K562 (cell line): ENCODE measurements at regions not wholly inside any gene's neighbourhood (a gene's known extent, or its start where the extent isn't known, plus 50 kb on each side); places are given as distances from the start of the nearest gene placed in this dataset.

ENCODE experiments used
- ATAC-seq: fragments of 200-7000 bp; cut with Tn5 transposase; 3 replicates; pipeline ENCODE4 v1.9.1; 2020; ENCODE audit warnings: moderate library complexity
- BruUV-seq: library from RNA; stranded (reverse); fragments of 400-500 nt; replicated peaks from 2 replicates; lab custom pipeline; 2021; lab: Mats Ljungman, UMichigan
- CTCF ChIA-PET: fragments of 300-600 bp; formaldehyde crosslinking; extraction: SDS; loops from one replicate; lab custom pipeline; 2021; ENCODE audit warnings: low intra/inter-chr PET ratio; lab: Yijun Ruan, JAX
- POLR2A ChIA-PET: fragments of 300-600, 350-650 bp; sonication (Branson Sonifier 250); formaldehyde crosslinking; extraction: SDS; loops from one replicate; lab custom pipeline; 2021; ENCODE audit warnings: antibody characterized with exemption, inconsistent platforms; lab: Yijun Ruan, JAX
- DNase-seq, 4 experiments: peaks; one replicate each; pipeline versions ENCODE4 v3.0.0 to v3.0.0-alpha.2; 2011 to 2018; ENCODE audit warnings: low spot score in 3 of 4, mixed read lengths in 3 of 4; ENCODE audit errors: extremely low read depth in 1 of 4
- FAIRE-seq: peaks from 2 replicates; lab custom pipeline; 2011; peaks lifted over from hg19 to GRCh38; lab: Jason Lieb, UNC
- H2AFZ ChIP-seq: 2 replicates; pipeline ENCODE4 v1.6.0; 2011; ENCODE audit warnings: low read depth, low read length, control low read depth, inconsistent platforms
- H3K27ac ChIP-seq: fragments of 200-600 bp; 3 replicates; pipeline ENCODE4 v1.8.0; 2011; ENCODE audit warnings: low read depth, mild to moderate bottlenecking, control low read depth, inconsistent platforms, low read length, moderate library complexity, mixed read lengths; ENCODE audit errors: extremely low read depth
- H3K27me3 ChIP-seq, 2 experiments: fragments of 300-600 bp in 1 of 2; 2 replicates in 1 of 2; 3 replicates in 1 of 2; pipeline versions ENCODE4 v1.6.0 to v1.8.0; 2011; ENCODE audit warnings: inconsistent platforms in 2 of 2, low read length in 2 of 2, mild to moderate bottlenecking in 1 of 2, mixed read lengths in 1 of 2, moderate library complexity in 1 of 2; ENCODE audit not compliant: control insufficient read depth in 2 of 2, insufficient read depth in 2 of 2
- H3K36me3 ChIP-seq: fragments of 300-600 bp; 3 replicates; pipeline ENCODE4 v1.8.0; 2011; ENCODE audit warnings: mild to moderate bottlenecking, low read length, inconsistent platforms; ENCODE audit not compliant: control insufficient read depth, insufficient read depth
- H3K4me1 ChIP-seq, 2 experiments: fragments of 200-600 bp in 1 of 2; replicated peaks in 1 of 2; 2 replicates in 1 of 2; 3 replicates in 1 of 2; pipeline versions ENCODE4 v1.5.1 to v1.8.0; 2011; ENCODE audit warnings: inconsistent platforms in 2 of 2, low read length in 2 of 2, mild to moderate bottlenecking in 1 of 2, mixed read lengths in 1 of 2, moderate library complexity in 1 of 2; ENCODE audit not compliant: control insufficient read depth in 2 of 2, insufficient read depth in 2 of 2
- H3K4me2 ChIP-seq: 2 replicates; pipeline ENCODE4 v1.6.1; 2011; ENCODE audit warnings: low read length, control low read depth, inconsistent platforms, mixed read lengths; ENCODE audit not compliant: insufficient read depth
- H3K4me3 ChIP-seq: fragments of 200-600 bp; sonication (generic), shearing (Covaris generic); 2 replicates; pipeline ENCODE4 v1.5.1; 2016; ENCODE audit warnings: control low read depth, inconsistent platforms
- H3K79me2 ChIP-seq: fragments of 200-600 bp; 3 replicates; pipeline ENCODE4 v1.8.0; 2011; ENCODE audit warnings: low read length, inconsistent platforms; ENCODE audit not compliant: control insufficient read depth, insufficient read depth
- H3K9ac ChIP-seq, 2 experiments: 2 replicates each; pipeline versions ENCODE4 v1.6.0 to v1.6.1; 2011; ENCODE audit warnings: low read depth in 2 of 2, low read length in 2 of 2, control low read depth in 1 of 2, inconsistent platforms in 1 of 2, mild to moderate bottlenecking in 1 of 2, mixed read lengths in 1 of 2; ENCODE audit not compliant: insufficient read depth in 1 of 2
- H3K9me1 ChIP-seq: one replicate; pipeline ENCODE4 v1.6.0; 2011; ENCODE audit warnings: inconsistent platforms, mild to moderate bottlenecking, low read length, moderate library complexity; ENCODE audit not compliant: control insufficient read depth, insufficient read depth
- H3K9me3 ChIP-seq: replicated peaks from 2 replicates; pipeline ENCODE4 v1.5.1; 2011; ENCODE audit warnings: low read depth, low read length, inconsistent platforms; ENCODE audit not compliant: control insufficient read depth, insufficient read depth
- H4K20me1 ChIP-seq: replicated peaks from 2 replicates; pipeline ENCODE4 v1.6.1; 2011; ENCODE audit warnings: low read length, inconsistent platforms, mixed read lengths; ENCODE audit not compliant: control insufficient read depth, insufficient read depth
- ATF7 ChIP-seq: fragments of 450-650 bp; IDR thresholded peaks from 2 replicates; pipeline ENCODE4 v1.7.1; 2014; ENCODE audit warnings: mild to moderate bottlenecking, moderate library complexity
- ID3 ChIP-seq, 2 experiments: fragments of 250-450 bp in 1 of 2; fragments of 450-650 bp in 1 of 2; sonication (Bioruptor Pico) in 1 of 2; IDR thresholded peaks; 2 replicates each; pipeline versions ENCODE4 v1.6.1 to v1.8.0; 2016 to 2021; ENCODE audit warnings: mild to moderate bottlenecking in 2 of 2, moderate library complexity in 2 of 2, missing compliant biosample characterization in 1 of 2, missing genetic modification characterization in 1 of 2
- MBD2 ChIP-seq: sonication (generic); IDR thresholded peaks from 2 replicates; pipeline ENCODE4 v1.6.1; 2016; ENCODE audit warnings: low read depth, borderline replicate concordance
- NCOR1 ChIP-seq: fragments of 450-650 bp; IDR thresholded peaks from 2 replicates; pipeline ENCODE4 v1.6.1; 2016; ENCODE audit warnings: mild to moderate bottlenecking, moderate library complexity
- NELFE ChIP-seq: IDR thresholded peaks from 2 replicates; pipeline ENCODE4 v1.6.1; 2011; ENCODE audit warnings: mild to moderate bottlenecking; ENCODE audit not compliant: insufficient read depth, insufficient read length
- RNF2 ChIP-seq: sonication (generic); IDR thresholded peaks from 2 replicates; pipeline ENCODE4 v1.6.1; 2016
- STAT6 ChIP-seq: sonication (generic); formaldehyde crosslinking; IDR thresholded peaks from 2 replicates; pipeline ENCODE4 v1.8.1; 2023; ENCODE audit warnings: mild to moderate bottlenecking, missing genetic modification reagents
- THAP7 ChIP-seq: fragments of 250-450 bp; sonication (Bioruptor Pico); IDR thresholded peaks from 2 replicates; pipeline ENCODE4 v1.5.0; 2021
- WHSC1 ChIP-seq: IDR thresholded peaks from one replicate; pipeline ENCODE4 v1.6.1; 2012; ENCODE audit warnings: low read length, control low read depth, inconsistent platforms
- ZNF347 ChIP-seq: fragments of 450-650 bp; formaldehyde crosslinking; IDR thresholded peaks from 2 replicates; pipeline ENCODE4 v1.4.0; 2020; ENCODE audit warnings: low read depth, mild to moderate bottlenecking, moderate library complexity
- ZNF77 ChIP-seq: fragments of 250-450 bp; sonication (Bioruptor Pico); IDR thresholded peaks from 2 replicates; pipeline ENCODE4 v1.5.0; 2020
- ZNF79 ChIP-seq: fragments of 250-450 bp; sonication (Bioruptor Pico); IDR thresholded peaks from 2 replicates; pipeline ENCODE4 v1.4.0; 2020; ENCODE audit warnings: low read depth, mild to moderate bottlenecking, moderate library complexity
- WGBS: fragments of 100-300 bp; shearing (Covaris generic); methylation state at CpG from one replicate; pipeline ENCODE4 v1.1.6; 2016; ENCODE audit warnings: low coverage, mixed read lengths; ENCODE audit not compliant: insufficient coverage; ENCODE audit errors: missing lambda C conversion rate; 5-methylcytosine and 5-hydroxymethylcytosine counted together
- in situ Hi-C: fragments of 300-500 bp; cut with MboI; formaldehyde crosslinking; loops from 4 replicates; pipeline ENCODE4 v1.15.0; 2018; ENCODE audit warnings: inconsistent platforms, mixed read lengths
- intact Hi-C: fragments of 100-400 bp; cut with micrococcal nuclease; formaldehyde crosslinking; loops from 2 replicates; pipeline ENCODE4 v1.14.2; 2022

- no peak for TF ChIP-seq STAT6
These were observed 1013.1 kb downstream of the NTRK3 start (continued) for GRCh38 chr15:87243474-87243873.

GRCh38 chr15:87239582-87240230, 1016.8 kb downstream of the NTRK3 start:
- no peak overlapping the region for H2AFZ ChIP-seq
- TF ChIP-seq NCOR1 (no peak), ID3 (CRISPR knock-in tag; IDR thresholded peaks at IDR 0.05) (no peak), ID3 (tag; IDR thresholded peaks at IDR 0.05) (no peak), ZNF77 (CRISPR knock-in tag) (no peak), ZNF79 (no peak), WHSC1 (no peak), MBD2 (no peak), THAP7 (CRISPR knock-in tag) (no peak), ATF7 (no peak), RNF2 (no peak), NELFE (no peak), ZNF347 (CRISPR knock-in tag) (no peak)
- ChIA-PET POLR2A (interaction anchor here (0.7 kb wide), 1 partner anchor 212 kb away, joined by 4 read pairs; no protein-coding TSS in a partner anchor), CTCF (no interaction called here)
- no peak overlapping the region for H3K27ac ChIP-seq
- no peak overlapping the region for H3K9ac ChIP-seq
- 0% methylated on average over 3 of the region's 3 CpGs for WGBS
- no peak overlapping the region for H3K4me3 ChIP-seq
- H3K4me2 ChIP-seq = no peak overlapping the region
- intact Hi-C loops = no loop called here
- peaks cover 2% of the 10 kb centered on the region; the same call in 1 of the 2 replicates for H3K9me3 ChIP-seq
- H3K4me1 ChIP-seq = no peaks in the 10 kb centered on the region
- no peaks in the 10 kb centered on the region for H3K79me2 ChIP-seq
- H3K36me3 ChIP-seq = no peaks in the 10 kb centered on the region
- H3K27me3 ChIP-seq = no peaks in the 10 kb centered on the region
- H3K9me1 ChIP-seq = no peaks in the 10 kb centered on the region
- in situ Hi-C loops = no loop called here
- BruUV-seq = no TSS peak
- H4K20me1 ChIP-seq = no peaks in the 10 kb centered on the region
- DNase-seq (no peak), ATAC-seq (no peak), FAIRE-seq (no peak)
